Lower lobe of right lung (tissue), 2 donors: ENCODE measurements at regions not wholly inside any gene's neighbourhood (a gene's known extent, or its start where the extent isn't known, plus 50 kb on each side); places are given as distances from the start of the nearest gene placed in this dataset.

Experiments
- ATAC-seq, 2 donors: fragments of 200-7000 bp; cut with Tn5 transposase; one replicate each; pipeline ENCODE4 v1.9.1; 2020 to 2022; ENCODE audit warnings: mild to moderate bottlenecking in 2 of 2, moderate library complexity in 2 of 2
- DNase-seq: peaks from one replicate; pipeline ENCODE4 v3.0.0-alpha.2; 2020
- H3K27ac ChIP-seq: fragments of 200-600 bp; one replicate; pipeline ENCODE4 v1.8.0; 2022
- H3K27me3 ChIP-seq: fragments of 200-600 bp; one replicate; pipeline ENCODE4 v1.8.0; 2022; ENCODE audit warnings: low read depth
- H3K36me3 ChIP-seq: fragments of 200-600 bp; one replicate; pipeline ENCODE4 v1.8.0; 2022; ENCODE audit warnings: mild to moderate bottlenecking
- H3K4me1 ChIP-seq: fragments of 200-600 bp; one replicate; pipeline ENCODE4 v1.8.0; 2022
- H3K4me3 ChIP-seq: fragments of 200-600 bp; one replicate; pipeline ENCODE4 v1.8.0; 2022; ENCODE audit warnings: mild to moderate bottlenecking
- H3K9me3 ChIP-seq: fragments of 200-600 bp; one replicate; pipeline ENCODE4 v1.8.0; 2022
- intact Hi-C: fragments of 100-400 bp; cut with DNase I; formaldehyde crosslinking; loops from one replicate; pipeline ENCODE4 v1.11.0; 2022
- TF ChIP-seq, protein P1 (sequence below): fragments of 200-600 bp; IDR thresholded peaks from one replicate; pipeline ENCODE4 v1.8.0; 2022; ENCODE audit warnings: antibody characterized with exemption, mild to moderate bottlenecking
- donor health status: DM: no; HTN: yes; CAD: no; lungs with severe emphysema.

DNA sequence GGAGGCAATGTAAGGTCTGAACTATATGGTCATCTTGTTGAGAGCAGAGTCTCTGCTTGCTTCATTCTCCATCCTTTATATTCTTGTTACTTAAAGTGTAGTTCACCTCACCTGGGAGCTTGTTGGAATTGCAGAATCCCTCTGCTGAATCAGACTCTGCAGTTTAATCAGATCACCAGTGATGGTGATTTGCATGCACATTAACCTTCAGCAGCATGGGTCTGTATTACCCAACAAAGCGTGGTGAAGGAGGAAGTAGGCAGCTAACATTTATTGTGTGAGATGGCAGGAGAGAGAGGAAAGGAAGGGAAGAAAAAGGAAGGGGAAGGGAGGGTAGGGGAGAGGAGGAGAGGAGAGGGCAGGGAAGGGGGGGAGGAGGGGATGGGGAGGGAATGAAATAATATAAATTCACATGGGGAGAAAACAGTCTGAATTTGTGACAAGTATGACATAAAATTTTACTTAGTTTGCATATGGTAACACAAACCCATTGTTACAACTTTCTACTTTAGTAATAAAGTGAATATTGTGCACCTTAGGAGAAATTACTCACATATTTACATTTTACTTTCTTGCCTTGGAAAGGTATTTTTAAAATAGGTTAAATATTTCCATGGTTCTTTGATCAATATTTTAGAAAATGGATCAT is 740.7 kb downstream of the DHX35 start:
- intact Hi-C loops, result no loop called here

DNA sequence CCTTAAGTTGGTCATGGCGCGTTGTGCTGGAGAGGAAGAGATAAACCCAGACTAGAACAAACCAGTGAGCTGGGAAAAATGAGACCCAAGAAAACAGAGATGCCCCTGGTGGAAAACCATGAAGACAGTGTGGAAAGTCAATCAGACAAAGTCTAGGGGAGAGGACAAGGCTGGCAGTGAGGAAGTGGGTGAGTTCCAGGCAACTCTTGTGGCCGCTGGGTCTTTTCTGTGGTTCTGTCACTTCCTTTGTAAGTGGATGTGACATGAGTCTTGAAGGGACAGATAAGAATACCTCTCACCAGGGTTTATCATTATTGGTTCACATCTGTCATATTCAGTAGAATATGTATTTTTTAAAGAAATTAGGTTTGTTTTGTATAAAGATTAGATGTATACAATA is 738.4 kb downstream of the DHX35 start:
- H3K36me3 ChIP-seq, result no peaks in the 10 kb centered on the region
- ATAC-seq, result no peak
- H3K27me3 ChIP-seq, result no peaks in the 10 kb centered on the region
- no peak for DNase-seq
- TF ChIP-seq, protein P1, sequence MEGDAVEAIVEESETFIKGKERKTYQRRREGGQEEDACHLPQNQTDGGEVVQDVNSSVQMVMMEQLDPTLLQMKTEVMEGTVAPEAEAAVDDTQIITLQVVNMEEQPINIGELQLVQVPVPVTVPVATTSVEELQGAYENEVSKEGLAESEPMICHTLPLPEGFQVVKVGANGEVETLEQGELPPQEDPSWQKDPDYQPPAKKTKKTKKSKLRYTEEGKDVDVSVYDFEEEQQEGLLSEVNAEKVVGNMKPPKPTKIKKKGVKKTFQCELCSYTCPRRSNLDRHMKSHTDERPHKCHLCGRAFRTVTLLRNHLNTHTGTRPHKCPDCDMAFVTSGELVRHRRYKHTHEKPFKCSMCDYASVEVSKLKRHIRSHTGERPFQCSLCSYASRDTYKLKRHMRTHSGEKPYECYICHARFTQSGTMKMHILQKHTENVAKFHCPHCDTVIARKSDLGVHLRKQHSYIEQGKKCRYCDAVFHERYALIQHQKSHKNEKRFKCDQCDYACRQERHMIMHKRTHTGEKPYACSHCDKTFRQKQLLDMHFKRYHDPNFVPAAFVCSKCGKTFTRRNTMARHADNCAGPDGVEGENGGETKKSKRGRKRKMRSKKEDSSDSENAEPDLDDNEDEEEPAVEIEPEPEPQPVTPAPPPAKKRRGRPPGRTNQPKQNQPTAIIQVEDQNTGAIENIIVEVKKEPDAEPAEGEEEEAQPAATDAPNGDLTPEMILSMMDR, result no peak
- H3K4me1 ChIP-seq, result no peaks in the 10 kb centered on the region
- H3K4me3 ChIP-seq, result no peak overlapping the region
- intact Hi-C loops, result no loop called here
- no peak overlapping the region for H3K27ac ChIP-seq
- H3K9me3 ChIP-seq, result no peaks in the 10 kb centered on the region

More for the DNA sequence above, 740.7 kb downstream of the DHX35 start:
- Histone ChIP-seq H3K9me3 (no peaks in the 10 kb centered on the region), H3K4me1 (no peaks in the 10 kb centered on the region), H3K4me3 (no peak overlapping the region), H3K27me3 (no peaks in the 10 kb centered on the region), H3K27ac (no peak overlapping the region), H3K36me3 (no peaks in the 10 kb centered on the region)
- ATAC-seq (no peak), DNase-seq (no peak)
- TF ChIP-seq, protein P1, result no peak

GRCh38 chr20:39699166-39699725 is 737.1 kb downstream of the DHX35 start:
- ATAC-seq (no peak), DNase-seq (no peak)
- no peaks in the 10 kb centered on the region for H3K9me3 ChIP-seq
- intact Hi-C loops, result no loop called here
- H3K36me3 ChIP-seq, result no peaks in the 10 kb centered on the region
- no peak overlapping the region for H3K4me3 ChIP-seq
- TF ChIP-seq, protein P1, result no peak
- H3K27me3 ChIP-seq, result no peaks in the 10 kb centered on the region
- no peak overlapping the region for H3K27ac ChIP-seq
- H3K4me1 ChIP-seq, result no peaks in the 10 kb centered on the region

DNA sequence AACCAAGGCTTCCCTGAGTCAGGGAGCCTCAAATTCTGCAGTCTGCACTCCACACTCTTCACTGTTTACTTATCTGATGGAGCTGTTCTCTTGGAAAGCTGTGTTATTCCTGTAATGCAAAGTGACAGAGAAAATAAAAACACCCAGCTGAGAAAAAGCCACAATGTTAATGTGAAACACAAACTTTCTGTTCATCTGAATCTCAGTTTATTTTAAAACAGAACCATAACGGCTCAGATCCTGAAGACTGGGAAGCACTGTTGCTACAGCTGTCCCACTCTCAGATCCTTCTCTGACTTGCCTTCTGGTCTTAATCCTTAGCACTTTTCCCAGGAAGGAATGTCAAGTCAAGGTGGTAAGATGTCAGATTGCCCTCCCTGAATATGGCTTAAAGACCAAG is 736.6 kb downstream of the DHX35 start:
- DNase-seq, result no peak
- H3K27me3 ChIP-seq, result no peaks in the 10 kb centered on the region
- intact Hi-C loops, result no loop called here
- no peaks in the 10 kb centered on the region for H3K4me1 ChIP-seq
- H3K4me3 ChIP-seq, result no peak overlapping the region
- ATAC-seq, result no peak
- H3K36me3 ChIP-seq, result no peaks in the 10 kb centered on the region
- no peaks in the 10 kb centered on the region for H3K9me3 ChIP-seq
- TF ChIP-seq, protein P1, result no peak
- H3K27ac ChIP-seq, result no peak overlapping the region

- Histone ChIP-seq H3K4me1 (no peaks in the 10 kb centered on the region), H3K36me3 (no peaks in the 10 kb centered on the region), H3K27ac (no peak overlapping the region), H3K9me3 (no peaks in the 10 kb centered on the region), H3K27me3 (no peaks in the 10 kb centered on the region), H3K4me3 (no peak overlapping the region)
- TF ChIP-seq, protein P1, result no peak
- DNase-seq (no peak), ATAC-seq (no peak)
- intact Hi-C loops, result no loop called here
These were observed 729.2 kb downstream of the DHX35 start for GRCh38 chr20:39691151-39691862.
